Astrocyte (in vitro differentiated cells and primary cell): ENCODE measurements at regions not wholly inside any gene's neighbourhood (a gene's known extent, or its start where the extent isn't known, plus 50 kb on each side); places are given as distances from the start of the nearest gene placed in this dataset.

Experiments
- DNase-seq: peaks from one replicate; pipeline ENCODE4 v3.0.0-alpha.2; 2010; ENCODE audit warnings: low read depth
- FAIRE-seq: peaks from 2 replicates; lab custom pipeline; 2011; peaks lifted over from hg19 to GRCh38; lab: Jason Lieb, UNC
- H2AFZ ChIP-seq: 2 replicates; pipeline ENCODE4 v1.6.0; 2012; ENCODE audit warnings: low read depth, low read length, inconsistent platforms
- H3K27ac ChIP-seq: 2 replicates; pipeline ENCODE4 v1.5.1; 2011; ENCODE audit warnings: low read depth, low read length, inconsistent platforms
- H3K27me3 ChIP-seq: 2 replicates; pipeline ENCODE4 v1.6.0; 2011; ENCODE audit warnings: low read length, inconsistent platforms; ENCODE audit not compliant: insufficient read depth
- H3K36me3 ChIP-seq: 2 replicates; pipeline ENCODE4 v1.5.1; 2011; ENCODE audit warnings: low read length, inconsistent platforms; ENCODE audit not compliant: insufficient read depth
- H3K4me1 ChIP-seq: 2 replicates; pipeline ENCODE4 v1.5.1; 2011; ENCODE audit warnings: low read length, inconsistent platforms; ENCODE audit not compliant: insufficient read depth
- H3K4me2 ChIP-seq: 2 replicates; pipeline ENCODE4 v1.6.0; 2012; ENCODE audit warnings: low read length, inconsistent platforms
- H3K4me3 ChIP-seq: 2 replicates; pipeline ENCODE4 v1.5.1; 2011; ENCODE audit warnings: low read depth, mild to moderate bottlenecking, low read length, inconsistent platforms; ENCODE audit not compliant: insufficient read depth
- H3K79me2 ChIP-seq: 2 replicates; pipeline ENCODE4 v1.6.0; 2012; ENCODE audit warnings: mild to moderate bottlenecking, low read length, inconsistent platforms; ENCODE audit not compliant: insufficient read depth
- H3K9ac ChIP-seq: 2 replicates; pipeline ENCODE4 v1.6.0; 2012; ENCODE audit warnings: mild to moderate bottlenecking, low read length, inconsistent platforms
- H3K9me3 ChIP-seq: 2 replicates; pipeline ENCODE4 v1.5.1; 2012; ENCODE audit warnings: low read depth, mild to moderate bottlenecking, low read length, inconsistent platforms; ENCODE audit not compliant: insufficient read depth
- H4K20me1 ChIP-seq: 2 replicates; pipeline ENCODE4 v1.6.0; 2012; ENCODE audit warnings: low read length, inconsistent platforms; ENCODE audit not compliant: insufficient read depth
- H3K27ac Mint-ChIP-seq: one replicate; pipeline ENCODE4 v1.8.0; 2021; ENCODE audit warnings: mild to moderate bottlenecking, mixed read lengths; ENCODE audit not compliant: unreplicated experiment
- H3K27me3 Mint-ChIP-seq: one replicate; pipeline ENCODE4 v1.8.0; 2021; ENCODE audit warnings: low read depth, mixed read lengths; ENCODE audit not compliant: unreplicated experiment
- H3K36me3 Mint-ChIP-seq: one replicate; pipeline ENCODE4 v1.8.0; 2021; ENCODE audit warnings: low read depth, mixed read lengths; ENCODE audit not compliant: unreplicated experiment
- H3K4me1 Mint-ChIP-seq: one replicate; pipeline ENCODE4 v1.8.0; 2021; ENCODE audit warnings: low read depth, mixed read lengths; ENCODE audit not compliant: unreplicated experiment
- H3K4me3 Mint-ChIP-seq: one replicate; pipeline ENCODE4 v1.8.0; 2021; ENCODE audit warnings: mild to moderate bottlenecking, moderate library complexity, mixed read lengths; ENCODE audit not compliant: unreplicated experiment
- H3K9me3 Mint-ChIP-seq: one replicate; pipeline ENCODE4 v1.8.0; 2021; ENCODE audit warnings: mild to moderate bottlenecking, mixed read lengths; ENCODE audit not compliant: unreplicated experiment
- EZH2 ChIP-seq: IDR thresholded peaks from 2 replicates; pipeline ENCODE4 v1.6.1; 2012; ENCODE audit warnings: mild to moderate bottlenecking, low read length, inconsistent platforms; ENCODE audit not compliant: insufficient read depth
- TF ChIP-seq, protein P1 (sequence below): IDR thresholded peaks from 2 replicates; pipeline ENCODE4 v1.5.1; 2011; ENCODE audit warnings: low read depth, mild to moderate bottlenecking, inconsistent platforms, low read length, moderate library complexity; ENCODE audit not compliant: insufficient read depth

DNA sequence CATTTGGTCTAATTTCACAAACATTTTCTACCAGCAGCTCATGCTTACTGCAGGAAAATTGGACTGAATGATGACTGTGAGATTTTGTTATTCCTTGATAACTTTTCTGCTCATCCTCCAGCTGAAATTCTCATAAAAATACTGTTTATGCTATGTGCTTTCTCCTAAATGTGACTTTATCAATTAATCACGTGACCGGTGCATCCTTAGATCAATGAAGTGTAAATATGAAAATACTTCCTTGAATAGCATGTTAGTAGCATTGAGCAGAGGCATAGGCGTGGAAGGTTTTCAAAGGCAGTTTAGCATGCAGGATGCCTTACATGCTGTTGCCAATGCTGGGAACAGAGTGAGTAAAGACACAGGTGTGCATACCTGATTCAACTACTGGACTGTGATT, 1002.5 kb downstream of the CBLN2 start:
- Histone ChIP-seq H3K27ac (no peak overlapping the region), H3K4me2 (no peak overlapping the region), H3K4me1 (no peaks in the 10 kb centered on the region), H3K27me3 (no peaks in the 10 kb centered on the region), H4K20me1 (no peaks in the 10 kb centered on the region), H3K9me3 (peaks cover 4% of the 10 kb centered on the region), H2AFZ (no peak overlapping the region), H3K36me3 (no peaks in the 10 kb centered on the region), H3K79me2 (no peaks in the 10 kb centered on the region), H3K4me3 (no peak overlapping the region), H3K9ac (no peak overlapping the region)
- Mint-ChIP-seq H3K27me3 (no peaks in the 10 kb centered on the region), H3K4me3 (no peak overlapping the region), H3K4me1 (no peaks in the 10 kb centered on the region), H3K36me3 (no peaks in the 10 kb centered on the region), H3K9me3 (peaks cover 8% of the 10 kb centered on the region), H3K27ac (no peak overlapping the region)
- DNase-seq (no peak), FAIRE-seq (no peak)
- TF ChIP-seq, protein P1, sequence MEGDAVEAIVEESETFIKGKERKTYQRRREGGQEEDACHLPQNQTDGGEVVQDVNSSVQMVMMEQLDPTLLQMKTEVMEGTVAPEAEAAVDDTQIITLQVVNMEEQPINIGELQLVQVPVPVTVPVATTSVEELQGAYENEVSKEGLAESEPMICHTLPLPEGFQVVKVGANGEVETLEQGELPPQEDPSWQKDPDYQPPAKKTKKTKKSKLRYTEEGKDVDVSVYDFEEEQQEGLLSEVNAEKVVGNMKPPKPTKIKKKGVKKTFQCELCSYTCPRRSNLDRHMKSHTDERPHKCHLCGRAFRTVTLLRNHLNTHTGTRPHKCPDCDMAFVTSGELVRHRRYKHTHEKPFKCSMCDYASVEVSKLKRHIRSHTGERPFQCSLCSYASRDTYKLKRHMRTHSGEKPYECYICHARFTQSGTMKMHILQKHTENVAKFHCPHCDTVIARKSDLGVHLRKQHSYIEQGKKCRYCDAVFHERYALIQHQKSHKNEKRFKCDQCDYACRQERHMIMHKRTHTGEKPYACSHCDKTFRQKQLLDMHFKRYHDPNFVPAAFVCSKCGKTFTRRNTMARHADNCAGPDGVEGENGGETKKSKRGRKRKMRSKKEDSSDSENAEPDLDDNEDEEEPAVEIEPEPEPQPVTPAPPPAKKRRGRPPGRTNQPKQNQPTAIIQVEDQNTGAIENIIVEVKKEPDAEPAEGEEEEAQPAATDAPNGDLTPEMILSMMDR: no peak
- no peak for TF ChIP-seq EZH2

DNA sequence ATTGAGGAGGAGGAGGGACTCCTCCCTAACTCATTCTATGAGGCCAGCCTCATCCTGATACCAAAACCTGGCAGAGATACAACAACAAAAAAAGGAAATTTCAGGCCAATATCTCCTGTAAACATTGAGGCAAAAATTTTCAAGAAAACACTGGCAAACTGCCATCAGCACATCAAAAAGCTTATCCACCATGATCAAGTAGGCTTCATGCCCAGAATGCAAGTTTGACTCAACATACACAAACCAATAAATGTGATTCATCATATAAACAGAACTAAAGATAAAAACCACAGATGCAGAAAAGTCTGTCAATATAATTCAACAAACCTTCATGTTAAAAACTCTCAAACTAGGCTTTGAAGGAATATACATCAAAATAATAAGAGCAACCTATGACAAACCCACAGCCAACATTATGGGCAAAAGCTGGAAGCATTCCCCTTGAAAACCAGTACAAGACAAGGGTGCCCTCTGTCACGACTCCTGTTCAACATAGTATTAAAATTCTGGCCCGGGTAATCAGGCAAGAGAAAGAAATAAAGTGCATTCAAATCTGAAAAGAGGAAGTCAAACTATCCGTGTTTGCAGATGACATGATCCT, 1014.3 kb downstream of the CBLN2 start:
- no peaks in the 10 kb centered on the region for H3K4me1 Mint-ChIP-seq
- Histone ChIP-seq H4K20me1 (no peaks in the 10 kb centered on the region), H3K27me3 (no peaks in the 10 kb centered on the region), H3K36me3 (no peaks in the 10 kb centered on the region), H3K27ac (no peak overlapping the region), H3K4me2 (no peak overlapping the region), H3K79me2 (no peaks in the 10 kb centered on the region), H3K9me3 (no peaks in the 10 kb centered on the region), H3K4me1 (no peaks in the 10 kb centered on the region), H3K9ac (no peak overlapping the region), H2AFZ (no peak overlapping the region), H3K4me3 (no peak overlapping the region)
- no peak overlapping the region for H3K4me3 Mint-ChIP-seq
- FAIRE-seq (no peak), DNase-seq (peak; percentile 59)
- peaks cover 3% of the 10 kb centered on the region for H3K9me3 Mint-ChIP-seq
- no peaks in the 10 kb centered on the region for H3K27me3 Mint-ChIP-seq
- TF ChIP-seq EZH2: no peak
- TF ChIP-seq, protein P1: no peak
- H3K27ac Mint-ChIP-seq: no peak overlapping the region
- no peaks in the 10 kb centered on the region for H3K36me3 Mint-ChIP-seq
